Small intestine (tissue), 7 donors: ENCODE measurements at regions not wholly inside any gene's neighbourhood (a gene's known extent, or its start where the extent isn't known, plus 50 kb on each side); places are given as distances from the start of the nearest gene placed in this dataset.

ENCODE experiments used
- DNase-seq, 2 donors: peaks; one replicate each; pipeline versions ENCODE4 v3.0.0 to v3.0.0-alpha.2; 2013
- FAIRE-seq: peaks from 2 replicates; lab custom pipeline; 2012; peaks lifted over from hg19 to GRCh38; lab: Jason Lieb, UNC
- H3K27ac ChIP-seq, 3 donors: one replicate each; pipeline ENCODE4 v1.5.1; 2013; ENCODE audit warnings: low read length in 2 of 3, mild to moderate bottlenecking in 2 of 3, control low read depth in 1 of 3, inconsistent platforms in 1 of 3, low read depth in 1 of 3, moderate library complexity in 1 of 3
- H3K27me3 ChIP-seq, 3 donors: one replicate each; pipeline ENCODE4 v1.6.1; 2013; ENCODE audit warnings: low read length in 3 of 3, inconsistent platforms in 1 of 3; ENCODE audit not compliant: control insufficient read depth in 3 of 3, insufficient read depth in 3 of 3
- H3K36me3 ChIP-seq, 3 donors: one replicate each; pipeline ENCODE4 v1.6.1; 2013; ENCODE audit warnings: low read length in 3 of 3, inconsistent platforms in 1 of 3, low read depth in 1 of 3, mild to moderate bottlenecking in 1 of 3, moderate library complexity in 1 of 3; ENCODE audit not compliant: control insufficient read depth in 3 of 3, insufficient read depth in 2 of 3
- H3K4me1 ChIP-seq, 3 donors: one replicate each; pipeline ENCODE4 v1.6.1; 2013; ENCODE audit warnings: low read length in 2 of 3, inconsistent platforms in 1 of 3, low read depth in 1 of 3, mild to moderate bottlenecking in 1 of 3, moderate library complexity in 1 of 3; ENCODE audit not compliant: control insufficient read depth in 3 of 3, insufficient read depth in 2 of 3
- H3K4me3 ChIP-seq, 3 donors: one replicate each; pipeline ENCODE4 v1.5.1; 2013; ENCODE audit warnings: low read length in 3 of 3, control low read depth in 1 of 3, inconsistent platforms in 1 of 3, low read depth in 1 of 3, mild to moderate bottlenecking in 1 of 3, moderate library complexity in 1 of 3
- H3K9me3 ChIP-seq, 2 donors: one replicate each; pipeline ENCODE4 v1.6.1; 2013; ENCODE audit warnings: low read depth in 1 of 2, low read length in 1 of 2; ENCODE audit not compliant: control insufficient read depth in 2 of 2, insufficient read depth in 1 of 2
- WGBS, 3 donors: extraction: QIAGEN DNeasy Blood & Tissue Kit; methylation state at CpG; one replicate each; pipeline ENCODE4 v1.1.7; 2013; 5-methylcytosine and 5-hydroxymethylcytosine counted together
- donor health status: healthy with polysubstance abuse.
- donor health status: control.
- donor health status: control.
- donor health status: Bipolar disorder and iron deficiency.
- donor health status: healthy.

DNA sequence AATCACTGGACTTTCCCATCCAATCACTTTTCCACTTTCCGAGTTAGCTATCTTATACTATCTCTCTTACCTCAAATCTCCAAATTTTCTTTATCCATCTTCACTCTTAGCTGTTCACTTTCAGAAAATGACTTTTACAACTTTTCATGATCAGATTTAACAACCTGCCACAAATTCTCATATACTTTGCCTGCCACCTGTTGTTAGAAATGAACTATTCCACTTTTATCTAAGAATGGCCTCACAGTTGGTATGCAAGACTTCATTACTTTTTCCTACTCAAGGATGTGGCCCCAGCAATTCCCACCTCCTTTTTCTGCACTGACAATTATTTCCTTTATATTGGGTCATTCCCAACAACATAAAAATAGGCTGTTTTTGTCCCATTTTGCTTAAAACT is 93.6 kb upstream of the DEPDC1 start:
- H3K4me1 ChIP-seq, result no peaks in the 10 kb centered on the region
- no peak for DNase-seq
- no peak overlapping the region for H3K27ac ChIP-seq
- 79% methylated on average over 1 of the region's 1 CpG for WGBS, 3 donors
- no peak overlapping the region for H3K4me3 ChIP-seq
- H3K27me3 ChIP-seq, result no peaks in the 10 kb centered on the region
- H3K36me3 ChIP-seq, result no peaks in the 10 kb centered on the region
- FAIRE-seq, result no peak
- no peaks in the 10 kb centered on the region for H3K9me3 ChIP-seq

DNA sequence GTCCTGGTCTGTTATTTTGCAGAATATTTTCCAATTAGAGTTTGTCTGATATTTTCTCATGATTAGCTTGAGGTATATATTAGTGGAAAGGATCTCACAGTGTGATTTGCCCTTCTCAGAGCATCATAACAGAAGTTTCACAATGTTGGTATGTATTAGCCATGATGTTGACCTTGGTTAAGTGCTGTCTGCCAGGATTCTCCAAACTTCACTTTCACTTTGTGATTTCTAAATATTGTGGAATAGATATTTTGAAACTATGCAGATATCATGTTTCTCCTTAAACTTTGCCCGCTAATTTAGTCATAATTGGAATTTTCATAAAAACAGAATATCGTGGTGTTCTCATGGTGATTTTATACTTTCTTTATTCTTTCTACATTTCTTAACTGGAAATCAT is 98.0 kb upstream of the DEPDC1 start:
- WGBS, 3 donors, result 91 to 95% (median 91%) methylated on average over 2 of the region's 2 CpGs
- no peaks in the 10 kb centered on the region for H3K36me3 ChIP-seq
- DNase-seq (no peak), FAIRE-seq (no peak)
- no peak overlapping the region for H3K4me3 ChIP-seq
- H3K27ac ChIP-seq, result no peak overlapping the region
- H3K4me1 ChIP-seq, result no peaks in the 10 kb centered on the region
- H3K9me3 ChIP-seq, result no peaks in the 10 kb centered on the region
- H3K27me3 ChIP-seq, result no peaks in the 10 kb centered on the region

DNA sequence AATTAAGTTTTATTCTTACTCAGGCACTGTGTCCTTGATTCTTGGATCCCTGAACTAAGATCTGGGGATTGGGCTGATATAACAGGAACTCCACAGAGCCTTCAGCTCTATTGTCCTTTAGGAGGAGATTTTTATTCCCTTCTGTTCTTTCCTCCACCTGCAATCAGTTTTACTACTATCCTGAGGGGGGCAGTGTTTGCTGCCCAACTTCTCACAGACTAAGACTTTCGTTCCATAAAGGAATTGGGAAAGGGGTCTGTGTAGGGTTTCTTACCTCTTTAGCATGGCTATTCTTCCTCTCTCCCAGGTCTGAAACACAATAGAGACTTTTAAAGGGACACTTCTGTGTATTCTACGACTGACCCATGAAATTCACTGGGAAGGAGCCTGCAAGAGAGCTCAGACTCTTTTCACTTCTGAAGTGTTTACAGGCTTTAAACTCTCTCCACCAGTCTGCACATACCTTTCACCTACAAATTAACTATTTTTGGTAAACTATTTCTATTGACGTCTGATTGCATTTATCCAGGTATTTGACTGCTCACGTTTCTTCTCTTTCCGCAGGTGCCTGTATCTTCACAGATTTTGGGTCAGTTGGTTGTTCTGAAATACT is 103.3 kb upstream of the DEPDC1 start:
- H3K36me3 ChIP-seq, result no peaks in the 10 kb centered on the region
- FAIRE-seq (no peak), DNase-seq (peak in 1 of 2 donors; percentile 19)
- no peaks in the 10 kb centered on the region for H3K27me3 ChIP-seq
- WGBS, 3 donors, result 55 to 64% (median 56%) methylated on average over 5 of the region's 5 CpGs
- H3K9me3 ChIP-seq, result no peaks in the 10 kb centered on the region
- no peaks in the 10 kb centered on the region for H3K4me1 ChIP-seq
- no peak overlapping the region for H3K27ac ChIP-seq
- no peak overlapping the region for H3K4me3 ChIP-seq

DNA sequence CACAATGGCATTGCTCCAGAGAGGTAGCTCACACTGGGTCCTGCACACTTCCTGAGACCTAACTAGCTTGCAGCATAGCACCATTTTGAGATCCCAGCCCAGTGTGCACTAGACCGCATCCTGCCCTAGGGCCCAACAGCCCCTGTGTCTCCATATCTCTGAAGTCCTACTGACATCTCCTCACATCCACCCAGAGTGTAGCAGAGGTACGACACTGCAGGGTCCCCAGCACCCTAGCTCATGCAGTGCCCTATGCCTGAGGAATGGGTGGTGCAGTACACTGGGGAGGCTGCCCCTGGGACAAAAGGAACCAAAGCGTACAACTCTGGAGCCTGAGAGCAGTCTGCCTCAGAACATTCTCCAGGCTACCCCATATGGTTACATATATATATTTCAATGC is 111.4 kb upstream of the DEPDC1 start:
- H3K27me3 ChIP-seq, result no peaks in the 10 kb centered on the region
- no peaks in the 10 kb centered on the region for H3K36me3 ChIP-seq
- no peak for FAIRE-seq
- DNase-seq, result no peak
- no peak overlapping the region for H3K4me3 ChIP-seq
- H3K4me1 ChIP-seq, result no peaks in the 10 kb centered on the region
- H3K9me3 ChIP-seq, result no peaks in the 10 kb centered on the region
- 92 to 96% (median 93%) methylated on average over 3 of the region's 3 CpGs for WGBS, 3 donors
- no peak overlapping the region for H3K27ac ChIP-seq

DNA sequence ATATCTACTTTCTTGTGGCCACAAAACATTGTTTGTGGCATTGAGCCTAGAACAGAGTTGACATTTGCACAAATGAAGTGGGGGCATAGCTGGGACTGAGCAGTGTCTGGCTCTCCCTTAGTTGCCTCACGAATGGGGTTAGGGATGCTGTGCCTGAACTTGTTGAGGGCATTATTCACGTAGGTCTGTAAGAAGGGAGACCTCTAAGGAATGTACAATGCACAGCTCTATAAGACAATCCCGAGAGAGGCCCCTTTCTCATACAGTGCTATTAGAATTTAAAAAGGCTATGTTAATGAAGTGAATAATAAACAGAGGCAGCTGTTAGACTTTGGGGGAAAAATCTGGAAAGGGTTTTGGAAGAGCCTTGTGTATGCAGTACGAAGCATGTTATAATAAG is 118.4 kb upstream of the DEPDC1 start:
- no peaks in the 10 kb centered on the region for H3K36me3 ChIP-seq
- DNase-seq (no peak), FAIRE-seq (no peak)
- 74 to 78% (median 78%) methylated on average over 4 of the region's 4 CpGs for WGBS, 3 donors
- no peaks in the 10 kb centered on the region for H3K4me1 ChIP-seq
- H3K27ac ChIP-seq, result no peak overlapping the region
- peaks cover 0 to 4% of the 10 kb centered on the region in 2 donors for H3K9me3 ChIP-seq
- H3K27me3 ChIP-seq, result no peaks in the 10 kb centered on the region
- no peak overlapping the region for H3K4me3 ChIP-seq

DNA sequence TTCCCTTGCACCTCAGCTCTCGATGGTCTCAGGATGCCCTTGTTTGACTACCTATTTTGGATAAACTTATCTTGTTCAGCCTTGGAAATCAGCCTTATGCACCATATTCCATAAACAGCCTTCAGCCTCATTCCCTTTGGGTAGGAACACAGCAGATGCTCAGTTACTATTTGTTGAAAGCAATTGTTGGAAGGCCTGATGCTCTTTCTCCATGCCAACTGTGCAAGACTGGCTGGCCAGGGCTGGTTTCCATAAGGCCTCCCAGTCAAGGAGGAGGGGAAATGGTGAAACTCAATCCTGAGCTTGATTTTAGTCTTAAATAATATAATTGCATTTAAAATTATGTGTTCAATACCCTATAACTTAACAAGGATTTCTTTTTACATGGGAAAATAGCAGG is 121.1 kb upstream of the DEPDC1 start:
- DNase-seq (no peak), FAIRE-seq (no peak)
- Histone ChIP-seq H3K27me3 (no peaks in the 10 kb centered on the region), H3K4me1 (no peaks in the 10 kb centered on the region), H3K27ac (no peak overlapping the region), H3K9me3 (peaks cover 0 to 12% of the 10 kb centered on the region in 2 donors), H3K36me3 (no peaks in the 10 kb centered on the region), H3K4me3 (no peak overlapping the region)
- WGBS, 3 donors, result 62 to 67% (median 66%) methylated on average over 1 of the region's 1 CpG

DNA sequence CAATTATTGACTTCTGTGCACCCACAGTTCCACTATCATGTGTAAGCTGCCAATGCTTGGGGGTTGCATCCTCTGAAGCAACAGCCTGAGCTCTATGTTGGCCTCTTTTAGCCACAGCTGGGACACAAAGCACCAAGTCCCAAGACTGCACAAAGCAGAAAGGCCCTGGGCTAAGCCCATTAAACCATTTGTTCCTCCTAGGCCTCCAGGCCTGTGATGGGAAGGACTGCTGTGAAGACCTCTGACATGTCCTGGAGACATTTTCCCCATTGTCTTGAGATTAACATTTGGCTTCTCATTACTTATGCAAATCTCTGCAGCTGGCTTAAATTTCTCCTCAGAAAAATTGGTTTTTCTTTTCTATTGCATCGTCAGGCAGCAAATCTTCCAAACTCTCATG is 123.7 kb upstream of the DEPDC1 start:
- Histone ChIP-seq H3K27me3 (no peaks in the 10 kb centered on the region), H3K4me1 (no peaks in the 10 kb centered on the region), H3K9me3 (peaks cover 0 to 12% of the 10 kb centered on the region in 2 donors), H3K4me3 (no peak overlapping the region), H3K27ac (no peak overlapping the region), H3K36me3 (no peaks in the 10 kb centered on the region)
- no peak for FAIRE-seq
- no peak for DNase-seq
- WGBS, 3 donors, result 92 to 94% (median 94%) methylated on average over 1 of the region's 1 CpG

DNA sequence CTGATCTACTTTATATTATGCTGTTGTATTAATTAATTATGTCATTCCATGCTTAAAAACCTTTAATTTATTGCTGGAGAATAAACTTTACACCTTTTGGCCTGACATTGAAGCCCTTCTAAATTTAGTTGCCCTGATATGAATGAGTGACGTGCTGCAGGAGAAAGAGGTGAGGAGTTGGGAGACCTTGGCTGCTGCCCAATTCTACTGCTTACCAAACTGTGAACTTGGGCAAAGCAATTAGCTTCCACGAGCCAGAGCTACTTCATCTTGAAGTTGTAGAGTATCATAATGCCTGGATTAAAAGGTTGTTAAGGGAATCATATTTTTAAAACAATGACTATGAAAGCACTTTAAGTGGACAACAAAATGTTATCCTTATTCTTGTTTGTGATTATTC is 126.8 kb upstream of the DEPDC1 start:
- Histone ChIP-seq H3K4me3 (no peak overlapping the region), H3K9me3 (peaks cover 0 to 12% of the 10 kb centered on the region in 2 donors), H3K4me1 (no peaks in the 10 kb centered on the region), H3K36me3 (no peaks in the 10 kb centered on the region), H3K27me3 (no peaks in the 10 kb centered on the region), H3K27ac (no peak overlapping the region)
- FAIRE-seq (no peak), DNase-seq (no peak)
- 39 to 45% (median 42%) methylated on average over 2 of the region's 2 CpGs for WGBS, 3 donors

DNA sequence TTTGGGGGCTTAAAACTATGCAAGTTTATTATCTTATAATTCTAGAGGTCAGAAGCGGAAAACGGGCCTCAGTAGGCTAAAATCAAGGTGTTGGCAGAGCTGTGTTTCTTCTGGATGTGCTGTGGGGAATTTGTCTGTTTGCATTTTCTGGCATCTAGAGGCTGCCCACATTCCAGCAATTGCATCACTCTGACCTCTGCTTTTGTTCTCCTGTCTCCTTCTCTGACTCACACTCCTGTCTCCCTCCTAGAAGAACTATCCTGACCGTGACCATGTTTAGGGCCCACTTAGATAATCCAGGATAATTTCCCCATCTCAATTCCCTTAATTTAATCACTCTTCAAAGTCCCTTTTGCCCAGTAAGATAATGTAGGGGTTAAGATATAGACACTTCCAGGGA is 127.4 kb upstream of the DEPDC1 start:
- no peak overlapping the region for H3K4me3 ChIP-seq
- 54 to 81% (median 70%) methylated on average over 3 of the region's 3 CpGs for WGBS, 3 donors
- no peak for FAIRE-seq
- no peak for DNase-seq
- no peaks in the 10 kb centered on the region for H3K27me3 ChIP-seq
- peaks cover 0 to 12% of the 10 kb centered on the region in 2 donors for H3K9me3 ChIP-seq
- no peaks in the 10 kb centered on the region for H3K4me1 ChIP-seq
- H3K36me3 ChIP-seq, result no peaks in the 10 kb centered on the region
- no peak overlapping the region for H3K27ac ChIP-seq
